ENCODE measurements at regions not wholly inside any gene's neighbourhood (a gene's known extent, or its start where the extent isn't known, plus 50 kb on each side); places are given as distances from the start of the nearest gene placed in this dataset.

GRCh38 chr18:51687845-51688585, 490.5 kb upstream of the MEX3C start:
- TF ChIP-seq CTCF (conservative IDR thresholded peaks at IDR 0.05 in 1 of 2, IDR thresholded peaks at IDR 0.05 in 1 of 2; ENCODE audit: low read depth in 1 of 2, low read length in 2 of 2) (no peak), EZH2 (IDR thresholded peaks at IDR 0.05; ENCODE audit: low read length, missing control alignments) (no peak)

All from fibroblast of lung (primary cell).